GM12874 (cell line): ENCODE measurements at regions not wholly inside any gene's neighbourhood (a gene's known extent, or its start where the extent isn't known, plus 50 kb on each side); places are given as distances from the start of the nearest gene placed in this dataset.

Source experiments
- CTCF ChIP-seq: IDR thresholded peaks from 2 replicates; pipeline ENCODE4 v1.5.1; 2011; ENCODE audit warnings: low read depth, mild to moderate bottlenecking, control low read depth, low read length, moderate library complexity; ENCODE audit not compliant: insufficient read depth

DNA sequence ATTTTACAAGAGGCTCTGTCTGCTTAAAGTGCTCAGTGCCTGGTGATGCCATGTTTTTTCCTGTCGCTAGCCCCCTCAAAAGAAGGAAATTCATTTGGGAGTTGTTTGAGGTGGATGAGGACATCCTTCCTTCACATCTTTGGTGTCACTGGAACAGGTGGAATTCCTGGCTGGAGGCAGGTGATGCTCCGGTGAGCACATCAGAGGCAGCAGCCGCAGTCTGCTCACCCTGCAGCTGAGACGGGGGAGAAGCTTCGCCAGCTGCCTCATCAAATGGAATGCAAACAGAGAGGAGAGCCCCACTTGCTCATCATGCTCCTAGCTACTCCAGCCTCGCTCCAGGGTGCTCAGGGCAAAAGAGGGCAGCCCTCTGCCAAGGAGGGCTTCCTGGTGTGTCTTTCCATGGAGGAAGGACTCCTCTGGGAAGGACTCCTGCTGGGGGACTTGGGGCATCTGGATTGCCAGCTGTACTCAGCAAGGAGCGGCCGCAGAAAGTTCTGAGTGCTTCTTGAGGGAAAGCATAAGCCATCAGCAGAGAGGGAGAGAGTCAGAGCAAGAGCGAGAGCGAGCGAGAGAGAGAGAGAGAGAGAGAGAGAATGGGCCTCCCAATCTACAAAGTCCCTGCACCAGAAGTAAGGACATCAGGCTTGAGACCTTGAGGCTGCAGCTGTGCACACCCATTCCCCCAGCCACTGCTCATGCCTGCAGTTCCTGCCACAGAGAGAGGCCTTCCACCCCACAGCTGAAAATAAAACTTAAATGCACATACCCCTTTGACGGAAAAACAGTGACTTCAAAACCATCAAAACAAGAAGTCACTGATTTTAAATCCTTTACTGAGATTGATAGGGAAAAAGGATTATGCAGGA, 74.3 kb upstream of the UBL3 start:
- TF ChIP-seq CTCF: no peak

- peak; percentile 89 for TF ChIP-seq CTCF
Observed at GRCh38 chr13:29923554-29924481, 73.4 kb upstream of the UBL3 start.

DNA sequence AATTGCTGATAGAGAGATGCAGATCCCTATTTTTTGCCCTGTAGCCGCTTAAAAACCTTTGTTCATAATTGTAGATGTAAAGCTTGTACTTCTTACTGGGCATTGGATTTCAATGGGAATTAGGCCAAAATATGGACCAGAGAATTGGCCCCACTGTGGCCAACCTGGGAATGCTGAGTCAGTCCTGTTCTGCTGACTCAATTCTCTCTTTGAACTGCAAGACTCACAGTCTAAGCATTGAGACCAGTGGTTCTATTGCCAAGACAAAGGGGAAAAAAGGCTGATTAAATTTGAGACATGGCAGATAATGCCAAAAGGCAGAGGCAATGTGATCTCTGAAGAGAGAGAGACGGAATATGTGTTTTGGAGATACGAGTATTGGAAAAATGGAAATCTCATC, 72.5 kb upstream of the UBL3 start:
- TF ChIP-seq CTCF: no peak

DNA sequence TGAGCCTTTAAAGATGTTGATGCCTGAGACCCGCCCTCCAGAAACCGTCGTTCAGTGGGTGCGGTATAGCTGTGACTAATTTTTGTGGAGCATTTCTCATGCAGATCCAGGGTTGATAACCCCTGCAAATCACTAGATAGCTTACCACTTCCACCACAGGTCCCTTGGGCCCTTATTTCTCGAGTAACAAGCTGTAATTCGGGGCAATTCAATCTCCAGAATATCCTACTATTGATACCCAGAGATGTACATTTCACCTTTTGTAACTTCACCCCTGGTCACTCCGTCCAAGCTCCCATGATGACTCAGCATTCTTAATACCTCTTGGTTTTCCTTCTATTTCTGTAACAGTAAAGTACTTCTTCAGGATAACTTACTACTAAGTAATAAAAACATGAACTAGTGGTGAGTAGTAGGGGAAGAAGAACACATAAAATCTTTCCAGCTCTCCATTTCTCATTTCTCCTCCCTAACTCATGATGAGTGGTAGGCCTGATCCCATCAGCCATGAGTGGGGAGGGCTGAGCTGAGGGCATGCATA, 71.9 kb upstream of the UBL3 start:
- no peak for TF ChIP-seq CTCF

- no peak for TF ChIP-seq CTCF
Observed at GRCh38 chr13:29921542-29921941, 71.1 kb upstream of the UBL3 start.

- TF ChIP-seq CTCF: no peak
Observed at GRCh38 chr13:29920025-29920643, 69.7 kb upstream of the UBL3 start.

DNA sequence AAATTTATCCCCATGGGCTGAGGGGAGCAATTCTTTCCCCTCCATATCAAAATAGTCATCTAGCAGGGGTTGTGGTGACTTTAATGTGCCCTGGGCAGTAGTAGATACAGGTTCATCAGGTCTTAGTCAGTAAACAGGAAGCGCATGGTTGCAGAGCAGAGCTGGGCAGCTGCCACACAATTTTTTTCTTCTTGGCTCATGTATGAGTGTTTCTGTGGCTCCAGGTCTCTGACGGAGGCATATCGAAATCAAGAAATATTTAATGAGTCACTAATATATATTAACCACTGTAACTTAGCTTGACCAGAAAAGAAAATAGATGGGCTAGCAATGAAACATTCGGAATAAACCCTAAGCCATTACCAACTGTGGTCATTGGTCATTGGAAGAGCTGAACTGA, 68.4 kb upstream of the UBL3 start:
- TF ChIP-seq CTCF: no peak
